CD4-positive, alpha-beta memory T cell (primary cell): ENCODE measurements at regions not wholly inside any gene's neighbourhood (a gene's known extent, or its start where the extent isn't known, plus 50 kb on each side); places are given as distances from the start of the nearest gene placed in this dataset.

Source experiments
- CTCF ChIA-PET: fragments of 350-600 bp; sonication (Branson Sonifier 250); formaldehyde crosslinking; loops from one replicate; lab custom pipeline; 2021; ENCODE audit warnings: inconsistent platforms; ENCODE audit not compliant: partially characterized antibody; lab: Charles Lee
- POLR2A ChIA-PET: fragments of 350-600 bp; sonication (Branson Sonifier 250); formaldehyde crosslinking; loops from one replicate; lab custom pipeline; 2021; ENCODE audit not compliant: partially characterized antibody; lab: Charles Lee
- DNase-seq, 5 donors: peaks; one replicate each; pipeline versions ENCODE4 v3.0.0 to v3.0.0-alpha.2; 2020 to 2022; ENCODE audit warnings: mixed read lengths in 1 of 5
- H3K27ac ChIP-seq: one replicate; pipeline ENCODE4 v1.7.0; 2013; ENCODE audit warnings: low read depth, low read length
- H3K27me3 ChIP-seq: 2 replicates; pipeline ENCODE4 v1.7.0; 2013; ENCODE audit warnings: mild to moderate bottlenecking, low read length, moderate library complexity; ENCODE audit not compliant: insufficient read depth
- H3K36me3 ChIP-seq: 2 replicates; pipeline ENCODE4 v1.7.0; 2013; ENCODE audit warnings: mild to moderate bottlenecking, low read length, moderate library complexity; ENCODE audit not compliant: insufficient read depth
- H3K4me1 ChIP-seq: 2 replicates; pipeline ENCODE4 v1.7.0; 2013; ENCODE audit warnings: mild to moderate bottlenecking, low read length, moderate library complexity; ENCODE audit not compliant: insufficient read depth
- H3K4me3 ChIP-seq, 2 donors: one replicate each; pipeline ENCODE4 v1.7.0; 2013; ENCODE audit warnings: low read length in 2 of 2, mild to moderate bottlenecking in 1 of 2
- H3K9me3 ChIP-seq, 2 donors: one replicate each; pipeline ENCODE4 v1.7.0; 2013; ENCODE audit warnings: low read length in 2 of 2, control low read depth in 1 of 2; ENCODE audit not compliant: control insufficient read depth in 1 of 2
- H3K27ac Mint-ChIP-seq, 7 donors: one replicate each; pipeline ENCODE4 v1.8.0; 2020 to 2021; ENCODE audit warnings: mixed read lengths in 7 of 7, mild to moderate bottlenecking in 6 of 7, inconsistent platforms in 3 of 7, moderate library complexity in 3 of 7
- H3K27me3 Mint-ChIP-seq, 2 donors: one replicate each; pipeline ENCODE4 v1.8.0; 2020 to 2021; ENCODE audit warnings: mixed read lengths in 2 of 2
- H3K36me3 Mint-ChIP-seq, 2 donors: one replicate each; pipeline ENCODE4 v1.8.0; 2020 to 2021; ENCODE audit warnings: mixed read lengths in 2 of 2, inconsistent platforms in 1 of 2, mild to moderate bottlenecking in 1 of 2
- H3K4me1 Mint-ChIP-seq, 4 donors: one replicate each; pipeline ENCODE4 v1.8.0; 2020 to 2021; ENCODE audit warnings: mixed read lengths in 4 of 4, mild to moderate bottlenecking in 1 of 4
- H3K4me3 Mint-ChIP-seq, 8 donors: one replicate each; pipeline ENCODE4 v1.8.0; 2020 to 2021; ENCODE audit warnings: mixed read lengths in 8 of 8, mild to moderate bottlenecking in 7 of 8, moderate library complexity in 6 of 8, inconsistent platforms in 3 of 8
- H3K9me3 Mint-ChIP-seq, 8 donors: one replicate each; pipeline ENCODE4 v1.8.0; 2020 to 2021; ENCODE audit warnings: mixed read lengths in 8 of 8, mild to moderate bottlenecking in 5 of 8, inconsistent platforms in 3 of 8, moderate library complexity in 1 of 8
- intact Hi-C: fragments of 100-400 bp; cut with micrococcal nuclease; formaldehyde crosslinking; loops from one replicate; pipeline ENCODE4 v1.15.1; 2023

- ChIA-PET CTCF (no interaction called here), POLR2A (no interaction called here)
- Mint-ChIP-seq H3K9me3 (peaks cover 0 to 19% (median 5%) of the 10 kb centered on the region in 8 donors), H3K36me3 (no peaks in the 10 kb centered on the region), H3K4me1 (no peaks in the 10 kb centered on the region), H3K4me3 (no peak overlapping the region), H3K27me3 (no peaks in the 10 kb centered on the region), H3K27ac (no peak overlapping the region)
- Histone ChIP-seq H3K36me3 (no peaks in the 10 kb centered on the region), H3K27ac (no peak overlapping the region), H3K4me3 (no peak overlapping the region), H3K9me3 (no peaks in the 10 kb centered on the region), H3K27me3 (no peaks in the 10 kb centered on the region), H3K4me1 (no peaks in the 10 kb centered on the region)
- DNase-seq, result no peak
- intact Hi-C loops, result no loop called here
Observed at GRCh38 chr1:190540366-190540765, 62.7 kb upstream of the BRINP3 start.

GRCh38 chr1:190551638-190552037 lies 74.0 kb upstream of the BRINP3 start:
- H3K27ac Mint-ChIP-seq, result no peak overlapping the region
- H3K4me1 ChIP-seq, result no peaks in the 10 kb centered on the region
- ChIA-PET POLR2A (no interaction called here), CTCF (no interaction called here)
- H3K4me3 Mint-ChIP-seq, result no peak overlapping the region
- no peak overlapping the region for H3K27ac ChIP-seq
- H3K27me3 ChIP-seq, result no peaks in the 10 kb centered on the region
- no peaks in the 10 kb centered on the region for H3K36me3 ChIP-seq
- H3K27me3 Mint-ChIP-seq, result no peaks in the 10 kb centered on the region
- H3K9me3 ChIP-seq, result no peaks in the 10 kb centered on the region
- intact Hi-C loops, result no loop called here
- no peaks in the 10 kb centered on the region for H3K36me3 Mint-ChIP-seq
- H3K9me3 Mint-ChIP-seq, result peaks cover 0 to 15% (median 5%) of the 10 kb centered on the region in 8 donors
- DNase-seq, result no peak
- no peak overlapping the region for H3K4me3 ChIP-seq
- no peaks in the 10 kb centered on the region for H3K4me1 Mint-ChIP-seq

- H3K27ac ChIP-seq, result no peak overlapping the region
- no peaks in the 10 kb centered on the region for H3K36me3 ChIP-seq
- no peaks in the 10 kb centered on the region for H3K9me3 ChIP-seq
- POLR2A ChIA-PET, result no interaction called here
- CTCF ChIA-PET, result no interaction called here
- H3K4me1 ChIP-seq, result no peaks in the 10 kb centered on the region
- Mint-ChIP-seq H3K27me3 (no peaks in the 10 kb centered on the region), H3K4me3 (no peak overlapping the region), H3K36me3 (no peaks in the 10 kb centered on the region), H3K27ac (no peak overlapping the region), H3K4me1 (no peaks in the 10 kb centered on the region), H3K9me3 (peaks cover 0 to 18% (median 11%) of the 10 kb centered on the region in 8 donors)
- H3K27me3 ChIP-seq, result no peaks in the 10 kb centered on the region
- no peak for DNase-seq
- intact Hi-C loops, result no loop called here
- no peak overlapping the region for H3K4me3 ChIP-seq
Observed at GRCh38 chr1:190560161-190560681, 82.6 kb upstream of the BRINP3 start.

- POLR2A ChIA-PET, result no interaction called here
- intact Hi-C loops, result no loop called here
- Histone ChIP-seq H3K27me3 (no peaks in the 10 kb centered on the region), H3K36me3 (no peaks in the 10 kb centered on the region), H3K27ac (no peak overlapping the region), H3K4me3 (no peak overlapping the region), H3K4me1 (no peaks in the 10 kb centered on the region), H3K9me3 (no peaks in the 10 kb centered on the region)
- no peak overlapping the region for H3K4me3 Mint-ChIP-seq
- peak overlapping the region in 1 of 7 donors; percentile 65 for H3K27ac Mint-ChIP-seq
- CTCF ChIA-PET, result no interaction called here
- H3K36me3 Mint-ChIP-seq, result no peaks in the 10 kb centered on the region
- peaks cover 0 to 21% (median 13%) of the 10 kb centered on the region in 8 donors for H3K9me3 Mint-ChIP-seq
- H3K27me3 Mint-ChIP-seq, result no peaks in the 10 kb centered on the region
- H3K4me1 Mint-ChIP-seq, result no peaks in the 10 kb centered on the region
- DNase-seq, result no peak
Observed at GRCh38 chr1:190563230-190563629, 85.6 kb upstream of the BRINP3 start.

GRCh38 chr1:190564117-190564516 lies 86.5 kb upstream of the BRINP3 start:
- peaks cover 0 to 16% (median 10%) of the 10 kb centered on the region in 8 donors for H3K9me3 Mint-ChIP-seq
- no peaks in the 10 kb centered on the region for H3K27me3 Mint-ChIP-seq
- H3K4me3 ChIP-seq, result no peak overlapping the region
- no peak overlapping the region for H3K27ac ChIP-seq
- H3K9me3 ChIP-seq, result no peaks in the 10 kb centered on the region
- no peaks in the 10 kb centered on the region for H3K4me1 Mint-ChIP-seq
- H3K4me1 ChIP-seq, result no peaks in the 10 kb centered on the region
- no peaks in the 10 kb centered on the region for H3K36me3 ChIP-seq
- intact Hi-C loops, result no loop called here
- H3K27me3 ChIP-seq, result no peaks in the 10 kb centered on the region
- CTCF ChIA-PET, result no interaction called here
- POLR2A ChIA-PET, result no interaction called here
- H3K36me3 Mint-ChIP-seq, result no peaks in the 10 kb centered on the region
- H3K4me3 Mint-ChIP-seq, result no peak overlapping the region
- H3K27ac Mint-ChIP-seq, result no peak overlapping the region
- DNase-seq, result no peak

- H3K9me3 Mint-ChIP-seq, result peaks cover 0 to 27% (median 8%) of the 10 kb centered on the region in 8 donors
- H3K4me1 Mint-ChIP-seq, result no peaks in the 10 kb centered on the region
- peak overlapping the region in 1 of 8 donors; percentile 5 for H3K4me3 Mint-ChIP-seq
- no peaks in the 10 kb centered on the region for H3K27me3 Mint-ChIP-seq
- H3K27ac Mint-ChIP-seq, result no peak overlapping the region
- Histone ChIP-seq H3K9me3 (no peaks in the 10 kb centered on the region), H3K4me3 (no peak overlapping the region), H3K27ac (no peak overlapping the region), H3K27me3 (no peaks in the 10 kb centered on the region), H3K36me3 (no peaks in the 10 kb centered on the region), H3K4me1 (no peaks in the 10 kb centered on the region)
- H3K36me3 Mint-ChIP-seq, result no peaks in the 10 kb centered on the region
- intact Hi-C loops, result no loop called here
- no peak for DNase-seq
- ChIA-PET CTCF (no interaction called here), POLR2A (no interaction called here)
Observed at GRCh38 chr1:190578017-190578416, 100.4 kb upstream of the BRINP3 start.

GRCh38 chr1:190578526-190578925 lies 100.9 kb upstream of the BRINP3 start:
- intact Hi-C loops, result no loop called here
- H3K36me3 Mint-ChIP-seq, result no peaks in the 10 kb centered on the region
- ChIA-PET POLR2A (no interaction called here), CTCF (no interaction called here)
- no peak overlapping the region for H3K4me3 Mint-ChIP-seq
- H3K9me3 Mint-ChIP-seq, result peaks cover 0 to 27% (median 8%) of the 10 kb centered on the region in 8 donors
- H3K27me3 Mint-ChIP-seq, result no peaks in the 10 kb centered on the region
- Histone ChIP-seq H3K4me3 (no peak overlapping the region), H3K27ac (no peak overlapping the region), H3K9me3 (no peaks in the 10 kb centered on the region), H3K36me3 (no peaks in the 10 kb centered on the region), H3K4me1 (no peaks in the 10 kb centered on the region), H3K27me3 (no peaks in the 10 kb centered on the region)
- DNase-seq, result no peak
- H3K4me1 Mint-ChIP-seq, result no peaks in the 10 kb centered on the region
- no peak overlapping the region for H3K27ac Mint-ChIP-seq
